DND-41 (cell line): ENCODE measurements at regions not wholly inside any gene's neighbourhood (a gene's known extent, or its start where the extent isn't known, plus 50 kb on each side); places are given as distances from the start of the nearest gene placed in this dataset.

ENCODE experiments used
- EZH2 ChIP-seq: IDR thresholded peaks from 3 replicates; pipeline ENCODE4 v1.6.1; 2012; ENCODE audit warnings: borderline replicate concordance, low read depth, mild to moderate bottlenecking, moderate library complexity, low read length, inconsistent platforms; ENCODE audit not compliant: severe bottlenecking
- TF ChIP-seq, protein P1 (sequence below): IDR thresholded peaks from 2 replicates; pipeline ENCODE4 v1.5.1; 2012; ENCODE audit warnings: borderline replicate concordance, low read length, moderate library complexity, mild to moderate bottlenecking; ENCODE audit not compliant: poor library complexity, severe bottlenecking; ENCODE audit errors: extremely low read depth

- TF ChIP-seq, protein P1, sequence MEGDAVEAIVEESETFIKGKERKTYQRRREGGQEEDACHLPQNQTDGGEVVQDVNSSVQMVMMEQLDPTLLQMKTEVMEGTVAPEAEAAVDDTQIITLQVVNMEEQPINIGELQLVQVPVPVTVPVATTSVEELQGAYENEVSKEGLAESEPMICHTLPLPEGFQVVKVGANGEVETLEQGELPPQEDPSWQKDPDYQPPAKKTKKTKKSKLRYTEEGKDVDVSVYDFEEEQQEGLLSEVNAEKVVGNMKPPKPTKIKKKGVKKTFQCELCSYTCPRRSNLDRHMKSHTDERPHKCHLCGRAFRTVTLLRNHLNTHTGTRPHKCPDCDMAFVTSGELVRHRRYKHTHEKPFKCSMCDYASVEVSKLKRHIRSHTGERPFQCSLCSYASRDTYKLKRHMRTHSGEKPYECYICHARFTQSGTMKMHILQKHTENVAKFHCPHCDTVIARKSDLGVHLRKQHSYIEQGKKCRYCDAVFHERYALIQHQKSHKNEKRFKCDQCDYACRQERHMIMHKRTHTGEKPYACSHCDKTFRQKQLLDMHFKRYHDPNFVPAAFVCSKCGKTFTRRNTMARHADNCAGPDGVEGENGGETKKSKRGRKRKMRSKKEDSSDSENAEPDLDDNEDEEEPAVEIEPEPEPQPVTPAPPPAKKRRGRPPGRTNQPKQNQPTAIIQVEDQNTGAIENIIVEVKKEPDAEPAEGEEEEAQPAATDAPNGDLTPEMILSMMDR: no peak
- no peak for TF ChIP-seq EZH2
Measured at GRCh38 chr2:239727182-239727775, 297.9 kb downstream of the NDUFA10 start.
